GM12891 (cell line): ENCODE measurements at regions not wholly inside any gene's neighbourhood (a gene's known extent, or its start where the extent isn't known, plus 50 kb on each side); places are given as distances from the start of the nearest gene placed in this dataset.

Experiments
- PAX5 ChIP-seq: IDR thresholded peaks from 2 replicates; pipeline ENCODE4 v1.6.1; 2011; ENCODE audit warnings: low read length, moderate library complexity, mild to moderate bottlenecking; ENCODE audit not compliant: insufficient read depth, severe bottlenecking
- POLR2A ChIP-seq: IDR thresholded peaks from 2 replicates; pipeline ENCODE4 v1.6.1; 2011; ENCODE audit warnings: low read depth, low read length, control low read depth
- POLR2AphosphoS5 ChIP-seq: IDR thresholded peaks from 2 replicates; pipeline ENCODE4 v1.6.1; 2011; ENCODE audit warnings: low read depth, low read length, control low read depth
- POU2F2 ChIP-seq: IDR thresholded peaks from 2 replicates; pipeline ENCODE4 v1.6.1; 2011; ENCODE audit warnings: low read depth, mild to moderate bottlenecking, control low read depth, low read length, moderate library complexity
- SPI1 ChIP-seq: IDR thresholded peaks from 2 replicates; pipeline ENCODE4 v1.6.1; 2011; ENCODE audit warnings: low read depth, low read length, control low read depth
- TAF1 ChIP-seq: IDR thresholded peaks from 2 replicates; pipeline ENCODE4 v1.6.1; 2011; ENCODE audit warnings: low read depth, low read length, control low read depth

- no peak for TF ChIP-seq POLR2AphosphoS5
- TF ChIP-seq TAF1: no peak
- TF ChIP-seq POLR2A: no peak
- TF ChIP-seq SPI1: no peak
- no peak for TF ChIP-seq POU2F2
- TF ChIP-seq PAX5: no peak
Measured at GRCh38 chr11:70606248-70606950, 208.1 kb downstream of the CTTN start.
